ENCODE measurements at regions not wholly inside any gene's neighbourhood (a gene's known extent, or its start where the extent isn't known, plus 50 kb on each side); places are given as distances from the start of the nearest gene placed in this dataset.
A peak's percentile ranks its signal among the peaks of the same experiment; 100 is the strongest.

DNA sequence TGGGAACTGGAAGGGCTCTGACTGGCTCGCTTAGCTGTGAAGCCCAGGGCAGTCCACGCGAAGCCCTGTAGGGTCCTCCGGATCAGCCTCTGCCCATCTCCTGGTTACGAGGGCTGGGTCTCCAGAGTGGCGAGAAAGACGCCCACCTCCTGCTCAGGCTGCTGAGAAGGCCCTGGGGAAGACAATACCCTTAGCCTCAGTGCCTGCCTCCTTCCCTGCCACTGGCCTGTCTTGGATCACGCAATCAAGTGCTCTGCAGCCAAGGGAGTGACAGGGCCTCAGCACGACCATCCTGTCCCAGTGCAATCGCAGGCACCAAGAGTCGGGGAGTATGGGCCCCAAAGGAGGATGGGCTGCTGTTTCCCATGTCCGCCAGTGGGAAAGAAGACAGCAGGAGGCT lies 165.7 kb upstream of the GLI2 start:
- no peaks in the 10 kb centered on the region for H3K9me3 ChIP-seq
- H3K4me3 ChIP-seq, result no peak overlapping the region
- peak in 1 of 3 donors; percentile 28 for DNase-seq
- TF ChIP-seq POLR2A (IDR thresholded peaks at IDR 0.05), result no peak
- TF ChIP-seq, protein P1, sequence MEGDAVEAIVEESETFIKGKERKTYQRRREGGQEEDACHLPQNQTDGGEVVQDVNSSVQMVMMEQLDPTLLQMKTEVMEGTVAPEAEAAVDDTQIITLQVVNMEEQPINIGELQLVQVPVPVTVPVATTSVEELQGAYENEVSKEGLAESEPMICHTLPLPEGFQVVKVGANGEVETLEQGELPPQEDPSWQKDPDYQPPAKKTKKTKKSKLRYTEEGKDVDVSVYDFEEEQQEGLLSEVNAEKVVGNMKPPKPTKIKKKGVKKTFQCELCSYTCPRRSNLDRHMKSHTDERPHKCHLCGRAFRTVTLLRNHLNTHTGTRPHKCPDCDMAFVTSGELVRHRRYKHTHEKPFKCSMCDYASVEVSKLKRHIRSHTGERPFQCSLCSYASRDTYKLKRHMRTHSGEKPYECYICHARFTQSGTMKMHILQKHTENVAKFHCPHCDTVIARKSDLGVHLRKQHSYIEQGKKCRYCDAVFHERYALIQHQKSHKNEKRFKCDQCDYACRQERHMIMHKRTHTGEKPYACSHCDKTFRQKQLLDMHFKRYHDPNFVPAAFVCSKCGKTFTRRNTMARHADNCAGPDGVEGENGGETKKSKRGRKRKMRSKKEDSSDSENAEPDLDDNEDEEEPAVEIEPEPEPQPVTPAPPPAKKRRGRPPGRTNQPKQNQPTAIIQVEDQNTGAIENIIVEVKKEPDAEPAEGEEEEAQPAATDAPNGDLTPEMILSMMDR (IDR thresholded peaks at IDR 0.05), result no peak
- H3K4me1 ChIP-seq, result no peaks in the 10 kb centered on the region
- H3K27me3 ChIP-seq, result no peaks in the 10 kb centered on the region
- H3K36me3 ChIP-seq, result no peaks in the 10 kb centered on the region
- H3K27ac ChIP-seq, result no peak overlapping the region

DNA sequence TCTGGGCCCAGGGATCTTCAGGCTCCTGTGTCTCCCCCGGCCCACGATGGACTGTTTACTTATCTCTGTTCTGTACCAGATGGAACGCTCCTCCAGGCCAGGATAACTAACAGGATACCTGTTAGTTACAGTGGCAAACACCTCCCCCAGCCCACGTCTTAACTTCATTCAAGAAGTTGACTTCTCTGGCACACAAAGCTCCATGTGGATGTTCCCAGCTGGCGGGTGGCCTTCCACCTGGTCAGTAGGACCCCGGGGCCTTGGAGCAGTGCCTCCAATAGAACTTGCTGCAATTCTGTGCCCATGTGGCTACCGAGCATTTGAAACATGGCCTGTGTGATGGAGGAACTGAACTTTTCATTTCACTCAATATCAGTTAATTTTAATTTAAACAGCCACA lies 165.1 kb upstream of the GLI2 start:
- DNase-seq, result no peak
- TF ChIP-seq, protein P1 (IDR thresholded peaks at IDR 0.05), result no peak
- TF ChIP-seq POLR2A (IDR thresholded peaks at IDR 0.05), result no peak
- Histone ChIP-seq H3K4me3 (no peak overlapping the region), H3K4me1 (no peaks in the 10 kb centered on the region), H3K27me3 (no peaks in the 10 kb centered on the region), H3K36me3 (no peaks in the 10 kb centered on the region), H3K9me3 (no peaks in the 10 kb centered on the region), H3K27ac (no peak overlapping the region)

DNA sequence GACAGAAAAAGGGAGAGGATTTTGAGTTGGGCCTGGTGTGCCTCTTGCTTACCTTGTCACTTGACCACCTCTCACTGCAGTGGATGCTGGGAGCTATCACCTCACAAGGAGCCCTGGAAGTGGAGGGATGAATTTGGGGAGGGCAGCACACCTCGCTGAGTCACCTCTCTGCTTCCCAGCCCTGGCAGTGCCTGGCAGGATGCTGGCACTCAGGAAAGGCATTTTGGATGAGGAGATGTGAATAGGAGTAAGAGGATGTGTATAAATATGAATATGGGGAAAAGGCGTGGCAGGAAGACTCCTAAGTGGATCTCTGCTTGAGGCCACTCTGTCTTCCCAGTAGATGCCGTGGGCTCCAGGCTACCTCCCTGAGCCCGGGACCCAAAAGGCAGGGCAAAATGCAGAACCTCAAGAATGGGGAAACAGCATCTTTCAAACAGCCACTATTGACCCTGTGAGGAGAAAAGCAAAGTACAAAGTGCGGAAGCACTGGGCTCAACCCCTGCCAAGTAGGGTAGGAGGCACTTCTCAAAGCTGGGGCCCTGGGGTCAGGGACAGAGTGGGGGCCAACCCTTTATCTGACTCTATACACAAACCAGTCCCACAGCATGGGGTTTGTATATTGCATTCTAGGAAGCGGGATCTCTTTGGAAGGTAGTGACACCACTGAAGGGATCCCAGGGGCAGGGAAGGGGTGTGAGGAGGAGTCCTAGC lies 164.5 kb upstream of the GLI2 start:
- Histone ChIP-seq H3K9me3 (no peaks in the 10 kb centered on the region), H3K4me1 (no peaks in the 10 kb centered on the region), H3K27me3 (no peaks in the 10 kb centered on the region), H3K36me3 (no peaks in the 10 kb centered on the region), H3K4me3 (no peak overlapping the region), H3K27ac (no peak overlapping the region)
- TF ChIP-seq, protein P1 (IDR thresholded peaks at IDR 0.05), result no peak
- TF ChIP-seq POLR2A (IDR thresholded peaks at IDR 0.05), result no peak
- no peak for DNase-seq

DNA sequence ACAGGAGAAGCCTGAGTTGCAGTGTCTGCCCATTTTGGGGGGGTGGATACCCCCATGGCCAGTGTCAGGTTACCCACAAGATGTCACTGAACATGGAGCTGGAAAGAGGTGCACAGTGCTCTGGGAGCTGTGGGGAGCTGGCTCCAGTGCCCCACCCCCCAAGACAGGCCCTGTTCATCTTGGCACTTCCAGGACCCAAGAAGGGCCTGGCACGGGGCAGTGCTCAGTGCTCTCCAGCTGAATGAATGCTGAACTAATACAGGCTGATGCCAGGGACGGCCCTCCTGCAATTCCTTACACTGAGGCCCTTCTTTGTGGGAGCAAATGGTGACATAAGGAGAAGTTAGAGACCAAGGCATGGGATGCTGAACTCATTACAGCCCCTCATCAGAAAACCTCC lies 163.4 kb upstream of the GLI2 start:
- H3K36me3 ChIP-seq, result no peaks in the 10 kb centered on the region
- no peak for DNase-seq
- no peak overlapping the region for H3K4me3 ChIP-seq
- no peaks in the 10 kb centered on the region for H3K9me3 ChIP-seq
- TF ChIP-seq, protein P1 (IDR thresholded peaks at IDR 0.05), result no peak
- TF ChIP-seq POLR2A (IDR thresholded peaks at IDR 0.05), result no peak
- H3K4me1 ChIP-seq, result peaks cover 0 to 7% (median 0%) of the 10 kb centered on the region in 4 donors
- H3K27ac ChIP-seq, result no peak overlapping the region
- H3K27me3 ChIP-seq, result no peaks in the 10 kb centered on the region

DNA sequence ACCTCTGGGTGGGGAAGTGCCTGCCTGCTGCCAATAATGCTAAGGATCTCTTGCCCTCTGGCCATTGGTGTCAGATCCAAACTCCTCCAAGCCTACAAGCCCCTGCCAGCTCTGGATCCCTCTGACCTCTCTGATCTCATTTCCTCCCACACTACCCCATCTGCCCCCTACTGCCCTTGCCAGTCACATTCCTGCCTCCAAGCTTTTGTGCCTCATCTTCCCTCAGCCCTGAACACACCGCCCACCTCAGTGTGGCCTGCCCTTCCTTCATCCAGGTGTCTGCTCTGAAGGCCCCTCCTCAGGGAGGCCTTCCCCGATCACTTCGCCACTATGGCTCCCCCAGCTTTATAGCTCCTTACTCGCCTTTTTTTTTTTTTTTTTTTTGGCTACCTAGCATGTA lies 161.0 kb upstream of the GLI2 start:
- Histone ChIP-seq H3K27me3 (no peaks in the 10 kb centered on the region), H3K4me3 (no peak overlapping the region), H3K36me3 (no peaks in the 10 kb centered on the region), H3K9me3 (no peaks in the 10 kb centered on the region), H3K27ac (no peak overlapping the region), H3K4me1 (peaks cover 0 to 7% (median 0%) of the 10 kb centered on the region in 4 donors)
- no peak for DNase-seq
- TF ChIP-seq, protein P1 (IDR thresholded peaks at IDR 0.05), result no peak
- TF ChIP-seq POLR2A (IDR thresholded peaks at IDR 0.05), result no peak
